ENCODE measurements at regions not wholly inside any gene's neighbourhood (a gene's known extent, or its start where the extent isn't known, plus 50 kb on each side); places are given as distances from the start of the nearest gene placed in this dataset.

- ATAC-seq (no peak), DNase-seq (ENCODE audit: low spot score) (no peak)
- no peaks in the 10 kb centered on the region for H3K27me3 ChIP-seq (ENCODE audit: insufficient read depth)
- Mint-ChIP-seq H3K4me3 (no peak overlapping the region), H3K27ac (no peak overlapping the region), H3K36me3 (ENCODE audit: low read depth) (no peaks in the 10 kb centered on the region; the same call in 1 of the 3 replicates), H3K4me1 (no peaks in the 10 kb centered on the region), H3K9me3 (peaks cover 8% of the 10 kb centered on the region; the same call in 2 of the 3 replicates), H3K27me3 (ENCODE audit: insufficient read depth, low read depth, poor library complexity) (peaks cover 4% of the 10 kb centered on the region)
- H3K4me2 ChIP-seq = no peak overlapping the region
- no peaks in the 10 kb centered on the region for H3K9me2 ChIP-seq (ENCODE audit: insufficient read depth)
- no peaks in the 10 kb centered on the region for H4K20me1 ChIP-seq (replicated peaks; ENCODE audit: insufficient read depth)
- H3K79me2 ChIP-seq (replicated peaks; ENCODE audit: insufficient read depth) = no peaks in the 10 kb centered on the region
- no peaks in the 10 kb centered on the region for H3K36me3 ChIP-seq (ENCODE audit: insufficient read depth)
- no peak overlapping the region for H2AFZ ChIP-seq
- H3K4me3 ChIP-seq = no peak overlapping the region
- H3F3A ChIP-seq (replicated peaks; ENCODE audit: low read depth) = no peaks in the 10 kb centered on the region
- no peak overlapping the region for H3K27ac ChIP-seq (ENCODE audit: low read depth)
- no peaks in the 10 kb centered on the region for H3K4me1 ChIP-seq (ENCODE audit: insufficient read depth)
- TF ChIP-seq CTCF (conservative IDR thresholded peaks at IDR 0.05; ENCODE audit: low read depth in 2 of 2) (no peak), POLR2AphosphoS5 (IDR thresholded peaks at IDR 0.05; ENCODE audit: low read depth) (no peak), ETS1 (IDR thresholded peaks at IDR 0.05) (no peak), ZNF462 (CRISPR knock-in tag; IDR thresholded peaks at IDR 0.05) (no peak), NANOG (IDR thresholded peaks at IDR 0.05; ENCODE audit: borderline replicate concordance) (no peak), EZH2phosphoT487 (IDR thresholded peaks at IDR 0.05; ENCODE audit: unreplicated experiment) (no peak), JUNB (IDR thresholded peaks at IDR 0.05; ENCODE audit: unreplicated experiment) (no peak), ZNF114 (CRISPR knock-in tag; IDR thresholded peaks at IDR 0.05) (no peak), ZNF331 (CRISPR knock-in tag; IDR thresholded peaks at IDR 0.05; ENCODE audit: low read depth) (no peak), EZH2 (IDR thresholded peaks at IDR 0.05; ENCODE audit: low read depth, unreplicated experiment) (no peak), REST (IDR thresholded peaks at IDR 0.05; ENCODE audit: unreplicated experiment) (no peak), STAT1 (IDR thresholded peaks at IDR 0.05; ENCODE audit: unreplicated experiment) (no peak), CREB1 (CRISPR knock-in tag; IDR thresholded peaks at IDR 0.05; ENCODE audit: low read depth) (no peak)
Measured at GRCh38 chr1:87252406-87252805, 76.3 kb upstream of the LMO4 start.

Data from GM23338 (cell line).